GM12878 (cell line): ENCODE measurements at regions not wholly inside any gene's neighbourhood (a gene's known extent, or its start where the extent isn't known, plus 50 kb on each side); places are given as distances from the start of the nearest gene placed in this dataset.

Source experiments
- ATAC-seq: fragments of 200-7000 bp; cut with Tn5 transposase; 3 replicates; pipeline ENCODE4 v1.9.1; 2020; ENCODE audit warnings: mild to moderate bottlenecking, moderate library complexity
- BruUV-seq: library from RNA; stranded (reverse); fragments of 400-500 nt; replicated peaks from 2 replicates; lab custom pipeline; 2021; lab: Mats Ljungman, UMichigan
- CTCF ChIA-PET: fragments of 300-600 bp; sonication (Branson Sonifier 250); formaldehyde crosslinking; extraction: SDS; loops from one replicate; lab custom pipeline; 2021; ENCODE audit warnings: inconsistent platforms; lab: Yijun Ruan, JAX
- POLR2A ChIA-PET: fragments of 350-600 bp; formaldehyde crosslinking; extraction: SDS; loops from one replicate; lab custom pipeline; 2021; ENCODE audit warnings: inconsistent platforms; lab: Charles Lee
- RAD21 ChIA-PET: fragments of 300-600 bp; sonication (Branson Sonifier 250); formaldehyde crosslinking; loops from one replicate; lab custom pipeline; 2023; ENCODE audit warnings: antibody characterized with exemption; ENCODE audit not compliant: unreplicated experiment; lab: Charles Lee
- SMC1A ChIA-PET: fragments of 300-600 bp; sonication (Branson Sonifier 250); formaldehyde crosslinking; loops from one replicate; lab custom pipeline; 2023; ENCODE audit not compliant: unreplicated experiment, uncharacterized antibody; lab: Charles Lee
- DNase-seq: peaks from one replicate; pipeline ENCODE4 v3.0.0-alpha.2; 2011; ENCODE audit warnings: low read depth, low spot score
- FAIRE-seq: peaks from 3 replicates; lab custom pipeline; 2011; peaks lifted over from hg19 to GRCh38; lab: Jason Lieb, UNC
- H2AFZ ChIP-seq: 2 replicates; pipeline ENCODE4 v1.6.0; 2011; ENCODE audit warnings: low read depth, low read length, control low read depth; ENCODE audit not compliant: control insufficient read depth
- H3K27ac ChIP-seq: 2 replicates; pipeline ENCODE4 v1.5.1; 2011; ENCODE audit warnings: control low read depth; ENCODE audit not compliant: control insufficient read depth, insufficient read depth
- H3K27me3 ChIP-seq, 2 experiments: replicated peaks in 1 of 2; 2 replicates each; pipeline versions ENCODE4 v1.6.0 to v1.6.1; 2011; ENCODE audit warnings: low read length in 1 of 2; ENCODE audit not compliant: control insufficient read depth in 2 of 2, insufficient read depth in 2 of 2
- H3K36me3 ChIP-seq, 2 experiments: 2 replicates each; pipeline ENCODE4 v1.5.1; 2011; ENCODE audit warnings: low read length in 1 of 2; ENCODE audit not compliant: control insufficient read depth in 2 of 2, insufficient read depth in 2 of 2
- H3K4me1 ChIP-seq: 2 replicates; pipeline ENCODE4 v1.6.1; 2011; ENCODE audit warnings: mild to moderate bottlenecking, low read length, moderate library complexity, mixed read lengths; ENCODE audit not compliant: control insufficient read depth, insufficient read depth
- H3K4me2 ChIP-seq: 2 replicates; pipeline ENCODE4 v1.6.0; 2011; ENCODE audit warnings: control low read depth; ENCODE audit not compliant: control insufficient read depth, insufficient read depth
- H3K4me3 ChIP-seq: fragments of 200-600 bp; sonication (generic); 2 replicates; pipeline ENCODE4 v1.5.1; 2016
- H3K79me2 ChIP-seq: 2 replicates; pipeline ENCODE4 v1.6.0; 2011; ENCODE audit warnings: low read length; ENCODE audit not compliant: control insufficient read depth, insufficient read depth
- H3K9ac ChIP-seq: 2 replicates; pipeline ENCODE4 v1.8.0; 2011; ENCODE audit warnings: low read length, control low read depth, mixed read lengths; ENCODE audit not compliant: control insufficient read depth, insufficient read depth
- H3K9me3 ChIP-seq: replicated peaks from 3 replicates; pipeline ENCODE4 v1.5.1; 2011; ENCODE audit warnings: mild to moderate bottlenecking, low read length; ENCODE audit not compliant: control insufficient read depth, insufficient read depth
- H4K20me1 ChIP-seq: 2 replicates; pipeline ENCODE4 v1.6.0; 2011; ENCODE audit not compliant: control insufficient read depth, insufficient read depth
- BACH1 ChIP-seq: fragments of 450-650 bp; IDR thresholded peaks from 2 replicates; pipeline ENCODE4 v1.6.1; 2017; ENCODE audit warnings: mild to moderate bottlenecking, borderline replicate concordance
- BCLAF1 ChIP-seq: fragments of 450-650 bp; IDR thresholded peaks from 2 replicates; pipeline ENCODE4 v1.6.1; 2017; ENCODE audit warnings: antibody characterized with exemption, mild to moderate bottlenecking, moderate library complexity
- CEBPZ ChIP-seq: fragments of 150-350 bp; IDR thresholded peaks from 2 replicates; pipeline ENCODE4 v1.6.1; 2016; ENCODE audit warnings: low read depth, low read length
- GABPA ChIP-seq: IDR thresholded peaks from 2 replicates; pipeline ENCODE4 v1.6.1; 2014; ENCODE audit warnings: antibody characterized with exemption, low read depth, mild to moderate bottlenecking, inconsistent platforms
- HDAC6 ChIP-seq: fragments of 200-600 bp; sonication (generic); IDR thresholded peaks from one replicate; pipeline ENCODE4 v1.8.0; 2017; ENCODE audit warnings: antibody characterized with exemption; ENCODE audit not compliant: unreplicated experiment
- POLR2AphosphoS5 ChIP-seq: IDR thresholded peaks from 2 replicates; pipeline ENCODE4 v1.6.1; 2011; ENCODE audit warnings: mild to moderate bottlenecking, low read length, inconsistent platforms
- SIN3A ChIP-seq: IDR thresholded peaks from 2 replicates; pipeline ENCODE4 v1.6.1; 2012; ENCODE audit warnings: low read depth, low read length, improper control_type of control experiment
- SMC3 ChIP-seq: IDR thresholded peaks from 2 replicates; pipeline ENCODE4 v1.6.1; 2011; ENCODE audit warnings: low read length, improper control_type of control experiment, borderline replicate concordance
- STAT3 ChIP-seq: IDR thresholded peaks from 2 replicates; pipeline ENCODE4 v1.6.1; 2011; ENCODE audit warnings: low read depth, low read length, improper control_type of control experiment
- ZBTB33 ChIP-seq: fragments of 450-650 bp; IDR thresholded peaks from 2 replicates; pipeline ENCODE4 v1.6.1; 2017; ENCODE audit warnings: mild to moderate bottlenecking
- ZNF274 ChIP-seq: IDR thresholded peaks from one replicate; pipeline ENCODE4 v1.8.0; 2011; ENCODE audit not compliant: insufficient read length, insufficient read depth
- WGBS: methylation state at CpG from one replicate; pipeline ENCODE4 v1.1.6; 2016; ENCODE audit warnings: low lambda C conversion rate; ENCODE audit not compliant: insufficient replicate concordance, insufficient coverage; ENCODE audit errors: missing lambda C conversion rate; 5-methylcytosine and 5-hydroxymethylcytosine counted together
- in situ Hi-C: fragments of 300-500 bp; cut with MboI; formaldehyde crosslinking; loops from 9 replicates; pipeline ENCODE4 v1.14.3; 2018; ENCODE audit warnings: mixed read lengths
- intact Hi-C: fragments of 100-400 bp; cut with micrococcal nuclease; formaldehyde crosslinking; loops from one replicate; pipeline ENCODE4 v1.14.2; 2022; ENCODE audit not compliant: unreplicated experiment

- ChIA-PET CTCF (no interaction called here), RAD21 (no interaction called here), SMC1A (no interaction called here), POLR2A (no interaction called here)
- Histone ChIP-seq H2AFZ (no peak overlapping the region), H3K4me2 (no peak overlapping the region), H4K20me1 (no peaks in the 10 kb centered on the region), H3K4me1 (no peaks in the 10 kb centered on the region), H3K27ac (no peak overlapping the region), H3K9ac (no peak overlapping the region), H3K4me3 (no peak overlapping the region), H3K9me3 (no peaks in the 10 kb centered on the region; the same call in 2 of the 3 replicates), H3K36me3 (no peaks in the 10 kb centered on the region), H3K27me3 (no peaks in the 10 kb centered on the region), H3K79me2 (no peaks in the 10 kb centered on the region)
- in situ Hi-C loops (no loop called here), intact Hi-C loops (no loop called here)
- WGBS, result 35% methylated on average over 3 of the region's 3 CpGs
- TF ChIP-seq BCLAF1, result no peak
- no peak for TF ChIP-seq GABPA
- no peak for TF ChIP-seq ZBTB33
- no peak for TF ChIP-seq SMC3
- TF ChIP-seq HDAC6, result no peak
- TF ChIP-seq STAT3, result no peak
- TF ChIP-seq POLR2AphosphoS5, result no peak
- no peak for TF ChIP-seq BACH1
- TF ChIP-seq ZNF274, result no peak
- no peak for TF ChIP-seq SIN3A
- TF ChIP-seq CEBPZ, result no peak
- no peak for DNase-seq
- no TSS peak for BruUV-seq
- ATAC-seq, result no peak
- no peak for FAIRE-seq
Measured at GRCh38 chr1:79128722-79129121, 122.2 kb upstream of the ADGRL4 start.
